Endothelial cell of umbilical vein (primary cell): ENCODE measurements at regions not wholly inside any gene's neighbourhood (a gene's known extent, or its start where the extent isn't known, plus 50 kb on each side); places are given as distances from the start of the nearest gene placed in this dataset.

Source experiments
- BruUV-seq: library from RNA; stranded (reverse); fragments of 400-500 nt; replicated peaks from 2 replicates; lab custom pipeline; 2021; lab: Mats Ljungman, UMichigan
- CTCF ChIA-PET: fragments of 300-600, 350-600 bp; sonication (Branson Sonifier 250); formaldehyde crosslinking; loops from one replicate; lab custom pipeline; 2021; ENCODE audit warnings: antibody characterized with exemption, inconsistent platforms; lab: Charles Lee
- POLR2A ChIA-PET: fragments of 300-600, 350-600 bp; sonication (Branson Sonifier 250); formaldehyde crosslinking; loops from one replicate; lab custom pipeline; 2021; ENCODE audit warnings: antibody characterized with exemption, inconsistent platforms; lab: Charles Lee
- DNase-seq: peaks from one replicate; pipeline ENCODE4 v3.0.0-alpha.2; 2011; ENCODE audit warnings: low read depth, low spot score
- FAIRE-seq: peaks from 2 replicates; lab custom pipeline; 2011; peaks lifted over from hg19 to GRCh38; lab: Jason Lieb, UNC
- H2AFZ ChIP-seq: 2 replicates; pipeline ENCODE4 v1.6.0; 2012; ENCODE audit warnings: low read depth, low read length, control low read depth, inconsistent platforms
- H3K27ac ChIP-seq: 2 replicates; pipeline ENCODE4 v1.5.1; 2011; ENCODE audit warnings: low read depth, mild to moderate bottlenecking, control low read depth, low read length, moderate library complexity; ENCODE audit not compliant: insufficient read depth
- H3K27me3 ChIP-seq, 2 experiments: 2 replicates each; pipeline versions ENCODE4 v1.6.0 to v1.6.1; 2011; ENCODE audit warnings: low read length in 2 of 2, mixed read lengths in 1 of 2; ENCODE audit not compliant: control insufficient read depth in 2 of 2, insufficient read depth in 2 of 2
- H3K36me3 ChIP-seq, 2 experiments: 2 replicates in 1 of 2; 3 replicates in 1 of 2; pipeline ENCODE4 v1.5.1; 2011; ENCODE audit warnings: low read length in 2 of 2, mild to moderate bottlenecking in 1 of 2, moderate library complexity in 1 of 2; ENCODE audit not compliant: control insufficient read depth in 2 of 2, insufficient read depth in 2 of 2; ENCODE audit errors: extremely low read depth in 1 of 2
- H3K4me1 ChIP-seq: 3 replicates; pipeline ENCODE4 v1.5.1; 2011; ENCODE audit warnings: mild to moderate bottlenecking, low read length; ENCODE audit not compliant: control insufficient read depth, insufficient read depth; ENCODE audit errors: extremely low read depth
- H3K4me2 ChIP-seq: 2 replicates; pipeline ENCODE4 v1.6.1; 2011; ENCODE audit warnings: low read length, control low read depth, mixed read lengths; ENCODE audit not compliant: insufficient read depth
- H3K4me3 ChIP-seq, 3 experiments: fragments of 200-600 bp in 1 of 3; sonication (generic), shearing (Covaris generic) in 1 of 3; replicated peaks in 1 of 3; 2 replicates each; pipeline ENCODE4 v1.5.1; 2011 to 2016; ENCODE audit warnings: control low read depth in 3 of 3, low read length in 3 of 3, mild to moderate bottlenecking in 2 of 3, inconsistent platforms in 1 of 3, low read depth in 1 of 3, moderate library complexity in 1 of 3; ENCODE audit not compliant: insufficient read depth in 1 of 3
- H3K79me2 ChIP-seq: 2 replicates; pipeline ENCODE4 v1.6.0; 2012; ENCODE audit warnings: low read length, inconsistent platforms; ENCODE audit not compliant: control insufficient read depth, insufficient read depth
- H3K9ac ChIP-seq: replicated peaks from 2 replicates; pipeline ENCODE3; 2011; ENCODE audit warnings: low read length, control low read depth; ENCODE audit not compliant: insufficient read depth; ENCODE audit errors: extremely low read depth
- H3K9me1 ChIP-seq: replicated peaks from 3 replicates; pipeline ENCODE4 v1.6.0; 2011; ENCODE audit warnings: mild to moderate bottlenecking, low read length; ENCODE audit not compliant: control insufficient read depth, insufficient read depth; ENCODE audit errors: extremely low read depth
- H3K9me3 ChIP-seq: replicated peaks from 2 replicates; pipeline ENCODE4 v1.5.1; 2012; ENCODE audit warnings: low read length, inconsistent platforms; ENCODE audit not compliant: control insufficient read depth, insufficient read depth
- H4K20me1 ChIP-seq: replicated peaks from 2 replicates; pipeline ENCODE3; 2011; ENCODE audit warnings: mild to moderate bottlenecking, low read length; ENCODE audit not compliant: control insufficient read depth, insufficient read depth; ENCODE audit errors: extremely low read depth
- POLR2A ChIP-seq: IDR thresholded peaks from 2 replicates; pipeline ENCODE4 v1.6.1; 2012; ENCODE audit warnings: low read depth, mild to moderate bottlenecking, control low read depth, low read length
- POLR2AphosphoS5 ChIP-seq: IDR thresholded peaks from 2 replicates; pipeline ENCODE4 v1.6.1; 2012; ENCODE audit warnings: low read depth, mild to moderate bottlenecking, control low read depth, low read length, moderate library complexity; ENCODE audit not compliant: insufficient read depth
- dilution Hi-C: fragments of 300-500 bp; cut with MboI; formaldehyde crosslinking; loops from one replicate; pipeline ENCODE4 v1.15.0; 2019; ENCODE audit warnings: low sequenced_read_pairs; ENCODE audit not compliant: extremely low pct_ligation_motif_present
- intact Hi-C: fragments of 100-400 bp; cut with micrococcal nuclease; formaldehyde crosslinking; loops from one replicate; pipeline ENCODE4 v1.10.0; 2022
- TF ChIP-seq, protein P1 (sequence below), 2 donors: IDR thresholded peaks; 1 replicate in 1 of 2; 2 replicates in 1 of 2; pipeline ENCODE4 v1.5.1; 2011; ENCODE audit warnings: low read length in 2 of 2, mild to moderate bottlenecking in 2 of 2, moderate library complexity in 2 of 2, control low read depth in 1 of 2, inconsistent platforms in 1 of 2, low read depth in 1 of 2; ENCODE audit not compliant: insufficient read depth in 1 of 2; ENCODE audit errors: extremely low read depth in 1 of 2

GRCh38 chr4:25531272-25531671, 124.4 kb upstream of the SLC34A2 start:
- ChIA-PET CTCF (interaction anchor here (0.6 to 3.5 kb wide), 17 partner anchors 8 to 153 kb away, joined by 3 to 24 read pairs (median 4); no protein-coding TSS in a partner anchor), POLR2A (no interaction called here)
- no peak overlapping the region for H3K9ac ChIP-seq
- H3K27me3 ChIP-seq = peaks cover 0 to 3% of the 10 kb centered on the region in 2 experiments
- no peaks in the 10 kb centered on the region for H3K9me1 ChIP-seq
- BruUV-seq = no TSS peak
- no peak for TF ChIP-seq POLR2AphosphoS5
- TF ChIP-seq, protein P1, sequence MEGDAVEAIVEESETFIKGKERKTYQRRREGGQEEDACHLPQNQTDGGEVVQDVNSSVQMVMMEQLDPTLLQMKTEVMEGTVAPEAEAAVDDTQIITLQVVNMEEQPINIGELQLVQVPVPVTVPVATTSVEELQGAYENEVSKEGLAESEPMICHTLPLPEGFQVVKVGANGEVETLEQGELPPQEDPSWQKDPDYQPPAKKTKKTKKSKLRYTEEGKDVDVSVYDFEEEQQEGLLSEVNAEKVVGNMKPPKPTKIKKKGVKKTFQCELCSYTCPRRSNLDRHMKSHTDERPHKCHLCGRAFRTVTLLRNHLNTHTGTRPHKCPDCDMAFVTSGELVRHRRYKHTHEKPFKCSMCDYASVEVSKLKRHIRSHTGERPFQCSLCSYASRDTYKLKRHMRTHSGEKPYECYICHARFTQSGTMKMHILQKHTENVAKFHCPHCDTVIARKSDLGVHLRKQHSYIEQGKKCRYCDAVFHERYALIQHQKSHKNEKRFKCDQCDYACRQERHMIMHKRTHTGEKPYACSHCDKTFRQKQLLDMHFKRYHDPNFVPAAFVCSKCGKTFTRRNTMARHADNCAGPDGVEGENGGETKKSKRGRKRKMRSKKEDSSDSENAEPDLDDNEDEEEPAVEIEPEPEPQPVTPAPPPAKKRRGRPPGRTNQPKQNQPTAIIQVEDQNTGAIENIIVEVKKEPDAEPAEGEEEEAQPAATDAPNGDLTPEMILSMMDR (IDR thresholded peaks at IDR 0.05; ENCODE audit: extremely low read depth in 1 of 2, insufficient read depth in 1 of 2, low read depth in 1 of 2, low read length in 2 of 2) = peak; percentile 20 to 23
- H3K27ac ChIP-seq = no peak overlapping the region
- no peaks in the 10 kb centered on the region for H4K20me1 ChIP-seq
- DNase-seq (no peak), FAIRE-seq (no peak)
- H3K4me2 ChIP-seq = no peak overlapping the region
- dilution Hi-C loops = no loop called here
- no peaks in the 10 kb centered on the region for H3K79me2 ChIP-seq
- H2AFZ ChIP-seq = no peak overlapping the region
- H3K9me3 ChIP-seq = no peaks in the 10 kb centered on the region
- intact Hi-C loops = loop anchor here (5.0 kb wide), 1 partner anchor 89 kb away; no protein-coding TSS in a partner anchor
- H3K4me3 ChIP-seq = no peak overlapping the region
- H3K4me1 ChIP-seq = no peaks in the 10 kb centered on the region
- H3K36me3 ChIP-seq = no peaks in the 10 kb centered on the region

DNA sequence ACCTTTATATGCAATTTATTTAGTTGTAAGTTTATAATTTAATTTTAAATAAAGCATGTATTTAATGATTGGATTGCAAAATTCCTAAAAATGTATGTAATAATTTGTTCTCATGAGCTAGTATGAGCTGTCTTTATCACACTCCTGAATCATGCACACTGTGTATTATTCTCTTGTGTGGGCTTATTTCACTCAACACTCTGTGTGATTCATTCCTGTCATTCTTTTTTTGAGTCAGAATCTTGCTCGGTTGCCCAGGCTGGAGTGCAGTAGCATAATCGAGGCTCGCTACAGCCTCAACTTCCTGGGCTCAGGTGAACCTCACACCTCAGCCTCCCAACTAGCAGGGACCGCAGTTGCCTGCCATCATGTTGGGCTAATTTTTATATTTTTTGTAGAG, 123.1 kb upstream of the SLC34A2 start:
- dilution Hi-C loops = no loop called here
- no peaks in the 10 kb centered on the region for H3K9me1 ChIP-seq
- FAIRE-seq (no peak), DNase-seq (no peak)
- ChIA-PET CTCF (interaction anchor here (1.1 to 3.5 kb wide), 2 partner anchors 43 to 92 kb away, joined by 3 to 24 read pairs; no protein-coding TSS in a partner anchor), POLR2A (no interaction called here)
- no peaks in the 10 kb centered on the region for H3K9me3 ChIP-seq
- H3K4me2 ChIP-seq = no peak overlapping the region
- no TSS peak for BruUV-seq
- H3K4me1 ChIP-seq = no peaks in the 10 kb centered on the region
- H3K9ac ChIP-seq = no peak overlapping the region
- no peak overlapping the region for H3K27ac ChIP-seq
- no peak overlapping the region for H3K4me3 ChIP-seq
- H4K20me1 ChIP-seq = no peaks in the 10 kb centered on the region
- intact Hi-C loops = loop anchor here (5.0 kb wide), 1 partner anchor 90 kb away; no protein-coding TSS in a partner anchor
- H3K36me3 ChIP-seq = no peaks in the 10 kb centered on the region
- no peak for TF ChIP-seq POLR2A
- no peak overlapping the region for H2AFZ ChIP-seq
- H3K27me3 ChIP-seq = peaks cover 0 to 3% of the 10 kb centered on the region in 2 experiments
- H3K79me2 ChIP-seq = no peaks in the 10 kb centered on the region
